Sciatic nerve (tissue), 2 donors: ENCODE measurements at regions not wholly inside any gene's neighbourhood (a gene's known extent, or its start where the extent isn't known, plus 50 kb on each side); places are given as distances from the start of the nearest gene placed in this dataset.
"Not testable (repeated sequence)": the region's sequence is repeated elsewhere in the genome, so short reads cannot be mapped to it uniquely, and the experiment has no call there.

Experiments used
- ATAC-seq: fragments of 200-7000 bp; cut with Tn5 transposase; one replicate; pipeline ENCODE4 v1.9.1; 2020; ENCODE audit warnings: mild to moderate bottlenecking, moderate library complexity
- DNase-seq: peaks from one replicate; pipeline ENCODE4 v3.0.0-alpha.2; 2020; ENCODE audit warnings: low spot score
- intact Hi-C: fragments of 100-400 bp; cut with DNase I; formaldehyde crosslinking; loops from one replicate; pipeline ENCODE4 v1.14.2; 2022
- donor health status: DM: no; HTN: no; CAD: no.
- donor health status: DM: no; HTN: no; CAD: no.

DNA sequence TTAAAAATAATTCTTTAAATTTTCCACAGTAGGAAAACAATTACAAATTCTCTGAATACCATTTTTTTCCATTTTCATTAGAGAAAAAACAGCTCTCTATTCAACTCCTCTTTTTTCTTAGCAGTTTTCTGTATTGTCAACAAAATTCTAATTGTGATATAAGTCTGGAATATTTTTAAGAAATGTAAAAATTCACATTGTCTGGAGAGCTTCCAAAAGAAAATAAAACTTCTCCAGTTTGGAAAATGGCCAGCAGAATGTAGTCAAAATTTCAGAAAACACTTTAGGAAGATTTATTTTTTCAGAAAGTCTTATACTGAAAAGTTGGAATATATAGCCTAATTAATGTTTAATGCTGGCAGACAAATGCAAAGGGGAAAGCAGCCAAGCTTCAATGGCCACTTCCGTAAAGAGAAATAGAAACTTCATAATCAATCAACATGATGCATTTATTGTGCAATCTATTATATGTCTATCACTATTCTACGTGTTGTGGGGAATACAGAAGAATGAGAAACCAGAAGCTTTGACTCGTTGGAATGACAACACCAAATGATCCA is 733.2 kb upstream of the PKDCC start:
- no peak for DNase-seq
- intact Hi-C loops, result no loop called here
- ATAC-seq, result no peak

DNA sequence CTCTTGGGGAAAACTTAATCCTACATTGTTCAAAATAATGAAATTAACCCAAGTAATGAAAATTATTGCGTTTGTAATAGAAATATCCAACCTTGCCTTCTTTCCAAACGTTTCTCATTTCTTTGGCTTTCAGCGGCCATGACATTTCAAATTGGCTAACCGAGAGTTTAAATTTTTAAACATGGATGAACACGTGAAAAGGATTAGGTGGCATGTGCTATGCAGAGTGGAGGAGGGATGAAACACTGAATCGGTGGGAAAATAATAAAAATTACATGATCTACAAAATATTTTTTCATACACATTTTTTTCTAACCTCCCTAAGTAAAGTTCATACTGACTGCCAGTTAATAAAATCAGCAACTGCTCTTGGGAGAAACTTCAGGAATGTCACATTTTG is 728.4 kb upstream of the PKDCC start:
- DNase-seq, result no peak
- intact Hi-C loops, result no loop called here

DNA sequence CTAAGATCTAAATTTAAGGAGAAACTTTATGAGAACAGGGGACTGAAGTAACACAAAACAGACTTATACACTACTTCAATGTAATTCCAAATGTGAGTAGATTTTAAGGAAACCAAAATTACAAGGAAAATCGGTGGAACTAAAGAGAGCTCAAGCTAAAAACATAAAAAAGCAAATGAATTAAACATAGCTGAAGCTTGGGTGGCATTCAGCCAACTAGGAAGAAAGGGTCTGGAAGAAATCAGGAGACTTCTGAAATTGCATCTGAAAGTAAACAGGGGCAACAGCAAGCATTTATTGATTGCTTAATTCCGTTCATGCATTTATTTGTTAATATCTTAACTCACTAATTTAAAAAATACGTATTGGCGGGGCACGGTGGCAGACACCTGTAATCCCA is 727.3 kb upstream of the PKDCC start:
- DNase-seq (no peak), ATAC-seq (no peak)
- intact Hi-C loops, result no loop called here

More for the DNA sequence above, 728.4 kb upstream of the PKDCC start:
- no peak for ATAC-seq

DNA sequence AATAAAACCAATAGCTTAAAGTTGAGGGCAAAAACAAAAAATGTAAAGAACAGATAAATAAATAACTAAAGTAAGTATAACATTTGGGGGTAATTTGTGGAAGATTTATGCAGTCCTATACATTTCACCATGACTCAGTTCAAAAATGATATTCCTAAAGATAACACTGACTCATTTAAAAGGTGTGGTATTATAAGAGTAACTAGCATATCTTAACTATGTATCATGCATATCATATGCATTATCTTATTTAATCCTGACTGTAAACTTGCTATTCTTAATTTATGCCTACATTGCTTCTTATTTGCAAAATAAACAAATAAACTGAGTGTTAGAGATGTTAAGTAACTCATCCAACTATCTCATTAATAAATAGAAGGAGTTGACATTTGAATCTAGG is 726.5 kb upstream of the PKDCC start:
- intact Hi-C loops, result no loop called here
- no peak for DNase-seq

DNA sequence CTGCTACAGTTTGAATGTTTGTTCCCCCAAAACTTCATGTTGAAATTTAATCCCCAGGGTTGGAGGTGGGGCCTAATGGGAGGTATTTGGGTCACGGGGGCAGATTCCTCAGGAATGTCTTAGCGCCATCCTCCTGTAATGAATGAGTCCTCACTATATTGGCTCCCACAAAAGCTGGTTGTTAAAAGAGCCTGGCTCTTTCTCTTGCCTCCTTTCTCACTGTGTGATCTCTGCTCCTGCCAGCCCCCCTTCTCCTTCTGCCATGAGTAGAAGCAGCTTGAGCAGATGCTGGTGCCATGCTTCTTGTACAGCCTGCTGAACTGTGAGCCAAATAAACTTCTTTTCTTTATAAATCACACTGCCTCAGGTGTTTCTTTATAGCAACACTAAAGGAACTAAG is 721.0 kb upstream of the PKDCC start:
- DNase-seq (no peak), ATAC-seq (no peak)
- intact Hi-C loops, result no loop called here

More for the DNA sequence above, 726.5 kb upstream of the PKDCC start:
- no peak for ATAC-seq

DNA sequence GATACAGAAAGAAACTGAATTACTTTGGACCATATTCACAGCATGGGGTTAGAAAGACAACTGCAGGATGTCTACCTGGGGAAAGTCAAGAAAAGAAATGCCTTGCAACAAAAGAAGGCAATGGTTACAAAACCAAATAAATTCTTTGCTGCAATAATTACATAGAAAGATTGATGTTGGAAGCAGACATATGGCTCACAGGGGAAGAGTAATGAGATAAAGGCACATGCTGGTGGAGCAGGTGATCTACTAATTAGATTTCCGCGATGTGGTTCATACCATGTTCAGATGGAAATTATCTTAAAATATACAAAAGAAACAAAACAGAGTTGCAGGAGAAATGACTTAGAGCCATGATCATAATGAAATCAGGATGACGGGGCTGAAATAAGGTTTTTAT is 718.8 kb upstream of the PKDCC start:
- DNase-seq, result no peak
- intact Hi-C loops, result no loop called here
- no peak for ATAC-seq

DNA sequence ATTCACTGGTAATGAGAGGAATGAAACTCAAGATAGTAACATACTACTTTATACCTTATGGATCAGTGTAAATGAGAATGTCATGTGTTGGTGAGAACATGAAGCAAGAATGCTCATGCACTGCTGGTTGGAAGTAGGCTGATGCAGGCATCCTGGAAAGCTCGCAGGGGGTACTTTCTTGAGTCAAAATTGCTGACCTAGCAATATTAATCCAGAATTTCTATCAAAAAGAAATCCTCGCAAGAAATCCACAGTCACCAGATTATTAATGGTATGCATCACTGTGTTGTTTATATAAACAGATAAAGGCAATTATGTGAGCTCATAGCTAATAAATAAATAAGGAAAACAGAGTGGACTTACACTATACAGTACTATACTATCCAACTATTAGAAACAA is 713.7 kb upstream of the PKDCC start:
- intact Hi-C loops, result no loop called here
- DNase-seq (no peak), ATAC-seq (no peak)

DNA sequence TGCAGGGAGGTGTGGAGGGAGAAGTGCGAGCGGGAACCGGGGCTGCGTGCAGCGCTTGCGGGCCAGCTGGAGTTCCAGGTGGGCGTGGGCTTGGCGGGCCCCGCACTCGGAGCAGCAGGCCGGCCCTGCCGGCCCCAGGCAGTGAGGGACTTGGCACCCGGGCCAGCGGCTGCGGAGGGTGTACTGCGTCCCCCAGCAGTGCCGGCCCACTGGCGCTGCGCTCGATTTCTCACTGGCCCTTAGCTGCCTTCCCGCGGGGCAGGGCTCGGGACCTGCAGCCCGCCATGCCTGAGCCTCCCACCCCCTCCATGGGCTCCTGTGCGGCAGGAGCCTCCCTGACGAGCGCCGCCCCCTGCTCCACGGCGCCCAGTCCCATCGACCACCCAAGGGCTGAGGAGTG is 712.2 kb upstream of the PKDCC start:
- ATAC-seq, intact Hi-C loops: not testable (repeated sequence)

DNA sequence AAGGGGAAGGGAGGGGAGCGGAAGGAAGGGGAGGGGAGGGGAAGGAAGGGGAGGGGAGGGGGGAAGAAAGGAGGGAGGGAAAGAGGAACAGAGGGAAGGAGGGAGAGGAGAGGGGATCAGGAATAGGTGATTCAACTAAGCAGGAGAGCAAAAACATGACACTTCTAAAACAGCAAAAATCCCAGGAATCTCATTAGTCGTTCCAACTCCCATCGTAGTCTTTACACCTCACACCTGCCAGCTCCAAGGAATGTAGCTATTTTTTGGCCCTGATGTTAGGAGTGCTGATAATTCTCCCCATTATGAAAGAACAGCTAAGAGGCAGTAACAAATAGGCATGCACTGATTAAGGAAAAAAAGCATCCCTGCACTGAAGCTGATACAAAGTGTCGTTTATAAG is 709.9 kb upstream of the PKDCC start:
- DNase-seq (no peak), ATAC-seq (no peak)
- intact Hi-C loops, result no loop called here

More for the DNA sequence above, 712.2 kb upstream of the PKDCC start:
- DNase-seq, result not testable (repeated sequence)

DNA sequence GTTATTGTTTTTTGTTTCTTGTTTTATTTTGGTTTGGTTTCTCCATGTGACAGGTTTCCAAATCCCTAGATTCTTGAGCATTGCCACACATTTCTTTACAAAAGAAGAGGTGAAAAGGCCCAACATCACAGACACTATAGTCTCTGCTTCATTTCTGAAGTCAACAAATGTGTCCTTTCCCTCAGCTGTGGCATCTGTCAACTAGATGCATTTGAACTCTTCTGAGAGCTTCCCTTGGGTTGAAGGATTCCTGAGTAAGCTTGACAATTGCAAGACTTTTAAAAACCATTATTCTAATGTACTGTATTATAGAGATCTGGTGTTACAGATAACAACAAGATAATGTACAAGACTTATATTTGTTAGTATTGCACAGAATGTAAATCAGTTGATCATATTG is 703.3 kb upstream of the PKDCC start:
- ATAC-seq (no peak), DNase-seq (no peak)
- intact Hi-C loops, result no loop called here

DNA sequence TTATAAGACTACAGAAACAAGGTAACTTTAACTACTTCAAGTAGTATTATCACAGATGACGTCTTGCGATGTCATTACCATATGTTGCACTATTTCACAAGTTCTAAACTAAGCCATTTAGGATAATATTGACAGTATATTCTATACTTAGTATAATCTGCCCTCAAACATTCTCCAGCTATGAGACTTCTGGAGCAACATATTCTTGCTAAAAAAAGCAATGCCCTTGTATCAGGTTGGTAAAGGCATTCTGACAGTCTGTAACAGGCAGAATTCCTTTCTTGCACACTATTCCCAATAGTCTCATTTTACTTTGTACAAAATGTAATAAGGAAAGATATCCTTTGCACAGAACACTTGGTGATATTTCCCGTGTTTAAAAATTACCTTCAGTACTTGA is 694.8 kb upstream of the PKDCC start:
- DNase-seq (no peak), ATAC-seq (no peak)
- intact Hi-C loops, result no loop called here

DNA sequence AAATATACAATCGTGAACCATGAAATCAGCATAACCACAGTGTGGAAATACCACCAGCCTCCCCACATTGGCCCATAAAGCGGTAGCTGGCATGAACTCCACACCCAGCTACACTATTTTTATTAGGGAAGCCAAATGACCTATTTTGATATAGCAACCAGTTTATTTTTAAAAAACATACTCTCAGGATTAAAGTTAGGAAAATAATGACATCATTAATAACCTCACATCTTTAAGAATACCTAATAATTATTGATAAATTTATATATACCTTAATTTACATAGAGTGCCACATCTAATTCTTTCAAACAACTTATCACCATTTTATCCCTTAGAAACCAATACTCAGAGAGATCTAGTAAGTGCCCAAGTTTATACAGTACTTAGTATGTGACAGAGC is 692.0 kb upstream of the PKDCC start:
- intact Hi-C loops, result no loop called here
- ATAC-seq (no peak), DNase-seq (no peak)

DNA sequence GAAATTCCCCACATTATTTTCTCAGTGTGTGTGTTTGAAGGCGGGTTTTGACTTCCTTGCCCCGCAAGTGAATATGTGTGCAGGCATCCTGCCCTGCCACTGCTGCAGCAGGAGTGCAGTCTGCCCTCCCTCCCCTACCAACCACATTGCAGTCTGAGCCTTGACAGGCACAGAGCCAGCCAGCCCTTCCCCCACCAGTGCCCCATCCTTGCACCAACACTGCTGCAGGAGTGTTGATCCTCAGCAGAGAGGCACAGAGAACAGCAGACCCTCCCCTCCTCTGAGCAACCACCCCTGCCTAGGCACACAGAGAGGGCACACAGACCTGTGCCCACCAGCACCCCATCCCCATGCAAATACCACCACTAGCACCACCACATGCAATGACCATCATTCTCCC is 683.0 kb upstream of the PKDCC start:
- ATAC-seq (no peak), DNase-seq (no peak)
- intact Hi-C loops, result no loop called here

DNA sequence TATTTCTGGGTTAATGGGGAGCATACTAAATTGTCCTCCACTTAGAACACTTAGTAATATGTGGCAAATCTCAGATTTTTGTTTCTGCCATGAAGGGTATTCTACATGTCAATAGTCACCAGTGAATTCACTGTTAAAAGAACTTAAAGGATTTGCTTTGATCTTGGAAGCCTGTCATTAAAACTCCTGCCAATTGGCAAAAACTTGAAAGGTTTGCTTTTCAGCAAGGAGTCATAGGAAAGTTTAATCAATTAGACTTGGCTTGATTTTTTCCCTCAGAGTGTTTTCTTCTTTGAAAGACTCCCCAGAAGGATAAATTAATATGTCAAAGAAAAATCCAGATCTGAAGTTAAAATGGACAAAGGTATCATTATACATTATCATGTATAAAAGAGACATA is 671.9 kb upstream of the PKDCC start:
- no peak for ATAC-seq
- intact Hi-C loops, result no loop called here
- DNase-seq, result no peak

DNA sequence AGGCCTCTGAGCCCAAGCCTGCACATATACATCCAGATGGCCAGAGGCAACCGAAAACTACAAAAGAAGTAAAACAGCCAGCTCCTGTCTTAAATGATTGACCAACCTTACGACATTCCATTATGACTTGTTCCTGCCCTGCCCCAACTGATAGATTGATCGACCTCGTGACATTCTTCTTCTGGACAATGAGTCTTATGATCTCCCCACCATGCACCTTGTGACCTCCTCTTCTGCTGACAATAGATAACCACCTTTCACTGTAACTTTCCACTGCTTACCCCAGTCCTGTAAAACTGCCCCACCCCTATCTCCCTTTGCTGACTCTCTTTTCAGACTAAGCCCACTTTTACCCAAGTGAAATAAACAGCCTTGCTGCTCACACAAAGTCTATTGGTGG is 670.0 kb upstream of the PKDCC start:
- DNase-seq, result no peak
- intact Hi-C loops, result no loop called here
- no peak for ATAC-seq

DNA sequence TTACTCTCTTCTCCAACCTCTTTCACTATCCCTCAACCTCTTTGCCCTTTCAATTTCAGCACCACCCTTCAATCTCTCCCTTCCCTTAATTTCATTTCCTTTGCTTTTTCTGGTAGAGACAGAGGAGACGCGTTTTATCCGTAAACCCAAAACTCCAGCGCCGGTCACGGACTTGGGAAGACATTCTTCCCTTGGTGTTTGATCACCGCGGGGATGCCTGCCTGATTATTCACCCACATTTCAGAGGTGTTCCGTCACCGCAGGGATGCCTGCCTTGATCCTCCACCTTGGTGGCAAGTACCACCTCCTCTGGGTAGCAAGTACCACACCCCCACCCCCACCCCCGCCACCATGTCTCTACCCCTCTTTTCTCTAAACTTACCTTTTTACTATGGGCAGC is 669.4 kb upstream of the PKDCC start:
- intact Hi-C loops, result no loop called here
- ATAC-seq, result no peak
- DNase-seq, result no peak

DNA sequence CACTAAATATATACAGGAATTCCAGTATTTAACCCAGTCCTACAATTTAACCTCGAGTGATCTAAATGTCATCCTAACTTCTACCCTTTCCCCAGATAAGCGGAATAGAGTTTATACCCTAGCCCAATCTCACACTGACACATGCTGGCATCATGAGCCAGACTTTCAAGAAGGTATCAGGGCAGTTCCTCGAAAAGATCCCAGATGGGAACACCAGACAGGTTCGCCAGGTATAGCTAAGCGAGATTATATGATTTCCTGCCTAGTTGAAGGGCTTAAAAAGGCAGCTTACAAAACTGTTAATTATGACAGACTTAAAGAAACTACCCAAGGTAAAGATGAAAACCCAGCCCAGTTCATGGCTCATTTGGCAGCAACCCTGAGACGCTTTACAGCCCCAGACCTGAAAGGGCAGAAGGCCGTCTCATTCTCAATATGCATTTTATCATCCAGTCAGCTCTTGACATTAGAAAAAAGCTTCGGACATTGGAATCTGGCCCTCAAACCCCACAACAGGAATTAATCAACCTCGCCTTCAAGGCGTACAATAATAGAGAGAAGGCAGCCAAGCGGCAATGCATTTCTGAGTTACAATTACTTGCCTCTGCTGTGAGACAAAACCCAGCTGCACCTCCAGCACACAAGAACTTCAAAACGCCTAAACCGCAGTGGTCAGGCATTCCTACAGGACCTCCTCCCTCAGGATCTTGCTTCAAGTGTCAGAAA is 668.2 kb upstream of the PKDCC start:
- no peak for DNase-seq
- intact Hi-C loops, result no loop called here
- no peak for ATAC-seq

DNA sequence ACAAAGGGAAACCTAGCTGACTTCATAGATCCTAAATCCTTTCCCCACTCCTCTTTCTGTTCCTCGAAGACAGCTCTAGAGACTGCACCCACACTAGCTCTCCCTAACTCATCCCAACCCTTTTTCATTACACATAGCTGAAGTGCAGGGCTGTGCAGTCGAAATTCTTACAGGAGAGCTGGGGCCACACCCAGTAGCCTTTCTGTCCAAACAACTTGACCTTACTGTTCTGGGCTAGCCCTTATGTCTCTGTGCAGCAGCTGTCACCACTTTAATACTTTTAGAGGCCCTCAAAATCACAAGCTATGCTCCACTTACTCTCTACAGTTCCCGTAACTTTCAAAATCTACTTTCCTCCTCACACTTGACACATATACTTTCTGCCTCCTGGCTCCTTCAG is 666.1 kb upstream of the PKDCC start:
- ATAC-seq (no peak), DNase-seq (no peak)
- intact Hi-C loops, result no loop called here

DNA sequence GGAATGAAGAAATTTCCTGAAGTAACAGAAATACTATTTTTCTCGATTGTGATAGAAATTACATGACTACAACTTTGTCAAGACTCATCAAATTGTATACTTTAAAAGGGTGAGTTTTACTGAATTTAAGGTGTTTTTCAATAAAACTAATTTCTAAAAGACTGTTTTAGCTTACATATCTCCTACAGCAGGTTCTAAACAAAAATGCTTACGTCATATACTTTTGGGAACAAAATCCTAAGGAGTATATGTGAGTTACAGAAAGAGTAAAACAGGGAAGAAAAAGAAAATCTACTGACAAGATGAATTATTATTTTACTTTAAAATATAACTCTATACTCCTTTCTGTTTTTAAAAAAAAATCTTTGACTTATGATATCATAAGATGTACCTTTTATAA is 660.3 kb upstream of the PKDCC start:
- ATAC-seq, result no peak
- intact Hi-C loops, result no loop called here
- DNase-seq, result no peak

DNA sequence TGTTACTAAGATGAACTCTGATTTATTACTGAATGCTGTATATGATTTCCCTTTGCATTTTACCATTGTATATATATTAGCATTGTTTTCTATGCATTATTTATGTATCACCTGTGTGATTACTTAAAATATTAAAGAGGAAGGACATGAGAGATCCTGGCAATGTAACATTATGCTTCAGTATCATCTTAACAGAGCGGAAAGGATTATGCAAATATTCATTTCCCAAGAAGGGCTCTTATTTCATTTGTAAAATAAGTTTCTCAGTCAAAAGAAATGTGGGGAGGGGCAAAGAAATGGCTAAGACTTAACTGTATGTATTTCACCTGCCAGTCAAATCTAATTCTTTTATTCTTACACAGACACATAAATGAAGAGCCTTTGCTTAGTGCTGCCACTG is 654.2 kb upstream of the PKDCC start:
- DNase-seq (no peak), ATAC-seq (no peak)
- intact Hi-C loops, result no loop called here

DNA sequence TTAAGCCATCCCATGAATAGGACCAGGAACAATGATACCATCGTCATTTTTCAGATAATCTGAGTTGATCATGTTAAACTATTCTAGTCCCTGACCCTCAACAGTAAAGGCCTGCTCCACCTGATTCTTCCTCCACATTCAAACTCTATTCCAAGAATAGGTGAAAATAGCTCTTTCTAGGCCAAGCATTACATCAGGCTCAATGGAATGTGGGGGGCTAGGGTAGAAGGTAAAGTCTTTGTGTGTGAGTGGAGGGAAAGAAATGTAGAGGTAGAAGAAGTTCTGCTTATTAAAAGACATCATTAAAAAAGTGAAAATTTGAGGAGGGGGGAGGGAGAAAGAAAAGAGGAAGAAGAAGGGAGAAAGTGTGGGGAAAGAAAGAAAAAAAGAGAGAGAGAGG is 653.3 kb upstream of the PKDCC start:
- no peak for ATAC-seq
- intact Hi-C loops, result no loop called here

More for the DNA sequence above, 653.3 kb upstream of the PKDCC start:
- DNase-seq, result no peak
